Panc1 (cell line): ENCODE measurements at regions not wholly inside any gene's neighbourhood (a gene's known extent, or its start where the extent isn't known, plus 50 kb on each side); places are given as distances from the start of the nearest gene placed in this dataset.

ENCODE experiments used
- ATAC-seq: fragments of 200-7000 bp; cut with Tn5 transposase; 2 replicates; pipeline ENCODE4 v1.9.1; 2020; ENCODE audit warnings: mild to moderate bottlenecking, moderate library complexity
- BruUV-seq: library from RNA; stranded (reverse); fragments of 400-500 nt; replicated peaks from 2 replicates; lab custom pipeline; 2021; lab: Mats Ljungman, UMichigan
- CTCF ChIA-PET: fragments of 300-600 bp; sonication (Branson Sonifier 250); formaldehyde crosslinking; loops from one replicate; lab custom pipeline; 2022; ENCODE audit warnings: antibody characterized with exemption; lab: Charles Lee
- POLR2A ChIA-PET: fragments of 300-600 bp; sonication (Branson Sonifier 250); formaldehyde crosslinking; loops from one replicate; lab custom pipeline; 2022; ENCODE audit warnings: antibody characterized with exemption; lab: Charles Lee
- DNase-seq: peaks from one replicate; pipeline ENCODE4 v3.0.0-alpha.2; 2010; ENCODE audit warnings: low read depth, low spot score
- H3K27ac ChIP-seq: 2 replicates; pipeline ENCODE4 v1.5.1; 2011; ENCODE audit warnings: mild to moderate bottlenecking, low read length, inconsistent platforms
- H3K27me3 ChIP-seq: fragments of 200-500 bp; sonication (Bioruptor generic); 2 replicates; pipeline ENCODE4 v1.6.0; 2014; ENCODE audit warnings: low read length, inconsistent platforms; ENCODE audit not compliant: control insufficient read depth, insufficient read depth
- H3K36me3 ChIP-seq: fragments of 200-500 bp; sonication (Bioruptor generic); 2 replicates; pipeline ENCODE4 v1.5.1; 2014; ENCODE audit warnings: inconsistent platforms, mild to moderate bottlenecking, low read length, moderate library complexity; ENCODE audit not compliant: control insufficient read depth, insufficient read depth
- H3K4me1 ChIP-seq: 2 replicates; pipeline ENCODE4 v1.5.1; 2011; ENCODE audit warnings: inconsistent platforms, mild to moderate bottlenecking, low read length, moderate library complexity; ENCODE audit not compliant: control insufficient read depth, insufficient read depth
- H3K4me3 ChIP-seq, 2 experiments: 2 replicates each; pipeline ENCODE4 v1.5.1; 2011 to 2012; ENCODE audit warnings: low read depth in 2 of 2, low read length in 2 of 2, mild to moderate bottlenecking in 2 of 2, inconsistent platforms in 1 of 2, moderate library complexity in 1 of 2
- H3K9me3 ChIP-seq: fragments of 200-500 bp; sonication (Bioruptor generic); 2 replicates; pipeline ENCODE4 v1.5.1; 2014; ENCODE audit warnings: low read depth, mild to moderate bottlenecking, inconsistent platforms, low read length, moderate library complexity; ENCODE audit not compliant: control insufficient read depth, insufficient read depth
- CTCF ChIP-seq: fragments of 450-650 bp; IDR thresholded peaks from 2 replicates; pipeline ENCODE4 v1.5.1; 2017; ENCODE audit warnings: mild to moderate bottlenecking
- POLR2AphosphoS5 ChIP-seq: IDR thresholded peaks from 2 replicates; pipeline ENCODE4 v1.6.1; 2012; ENCODE audit warnings: mild to moderate bottlenecking, low read depth, low read length, moderate library complexity
- REST ChIP-seq, 2 experiments: IDR thresholded peaks; 2 replicates each; pipeline ENCODE4 v1.6.1; 2011 to 2012; ENCODE audit warnings: low read depth in 2 of 2, control low read depth in 1 of 2, low read length in 1 of 2, mild to moderate bottlenecking in 1 of 2, moderate library complexity in 1 of 2; ENCODE audit not compliant: insufficient read depth in 1 of 2
- SIN3A ChIP-seq: IDR thresholded peaks from 2 replicates; pipeline ENCODE4 v1.6.1; 2012; ENCODE audit warnings: low read depth, mild to moderate bottlenecking, low read length, moderate library complexity, borderline replicate concordance; ENCODE audit not compliant: insufficient read depth
- TCF7L2 ChIP-seq: IDR thresholded peaks from 2 replicates; pipeline ENCODE4 v1.6.1; 2011; ENCODE audit warnings: mild to moderate bottlenecking, low read depth, low read length, inconsistent platforms
- in situ Hi-C: cut with HindIII; loops from 2 replicates; pipeline ENCODE4 v1.10.0; 2016; ENCODE audit warnings: low sequenced_read_pairs, low pct_unique_long_range_greater_than_20kb
- intact Hi-C: fragments of 100-400 bp; cut with micrococcal nuclease; formaldehyde crosslinking; loops from one replicate; pipeline ENCODE4 v1.10.0; 2022; ENCODE audit not compliant: unreplicated experiment

- TF ChIP-seq SIN3A (no peak), POLR2AphosphoS5 (no peak), REST (IDR thresholded peaks at IDR 0.05; ENCODE audit: insufficient read depth in 1 of 2, low read depth in 2 of 2, low read length in 1 of 2) (no peak), CTCF (no peak)
- ChIA-PET POLR2A (no interaction called here), CTCF (no interaction called here)
- DNase-seq (no peak), ATAC-seq (no peak)
- no peaks in the 10 kb centered on the region for H3K36me3 ChIP-seq
- no TSS peak for BruUV-seq
- H3K27ac ChIP-seq: no peak overlapping the region
- no peaks in the 10 kb centered on the region for H3K27me3 ChIP-seq
- H3K9me3 ChIP-seq: no peaks in the 10 kb centered on the region
- no peak overlapping the region for H3K4me3 ChIP-seq
- in situ Hi-C loops (no loop called here), intact Hi-C loops (no loop called here)
- no peaks in the 10 kb centered on the region for H3K4me1 ChIP-seq
These were observed 1662.4 kb upstream of the B3GALT2 start for GRCh38 chr1:194848846-194849245.

GRCh38 chr1:194846488-194846887 is 1660.1 kb upstream of the B3GALT2 start:
- ChIA-PET POLR2A (no interaction called here), CTCF (no interaction called here)
- Histone ChIP-seq H3K4me3 (no peak overlapping the region), H3K4me1 (no peaks in the 10 kb centered on the region), H3K9me3 (no peaks in the 10 kb centered on the region), H3K27ac (no peak overlapping the region), H3K27me3 (no peaks in the 10 kb centered on the region), H3K36me3 (no peaks in the 10 kb centered on the region)
- no TSS peak for BruUV-seq
- in situ Hi-C loops (no loop called here), intact Hi-C loops (no loop called here)
- TF ChIP-seq REST (IDR thresholded peaks at IDR 0.05; ENCODE audit: insufficient read depth in 1 of 2, low read depth in 2 of 2, low read length in 1 of 2) (no peak), POLR2AphosphoS5 (no peak), TCF7L2 (no peak)
- no peak for DNase-seq
- no peak for ATAC-seq
